GM19397 (cell line): ENCODE measurements at regions not wholly inside any gene's neighbourhood (a gene's known extent, or its start where the extent isn't known, plus 50 kb on each side); places are given as distances from the start of the nearest gene placed in this dataset.

Experiments
- ATAC-seq: cut with Tn5 transposase; IDR thresholded peaks from one replicate; pipeline ENCODE4 v1.9.1; 2021; ENCODE audit warnings: mild to moderate bottlenecking, moderate library complexity; ENCODE audit not compliant: unreplicated experiment

GRCh38 chr9:108212184-108212583, 643.6 kb downstream of the ACTL7B start:
- no peak for ATAC-seq

GRCh38 chr9:108211411-108211955, 644.3 kb downstream of the ACTL7B start:
- no peak for ATAC-seq

GRCh38 chr9:108209132-108209685, 646.6 kb downstream of the ACTL7B start:
- no peak for ATAC-seq

GRCh38 chr9:108207561-108208165, 648.1 kb downstream of the ACTL7B start:
- no peak for ATAC-seq

GRCh38 chr9:108205276-108205675, 650.5 kb downstream of the ACTL7B start:
- no peak for ATAC-seq

- ATAC-seq: no peak
Measured at GRCh38 chr9:108197899-108198298, 657.9 kb downstream of the ACTL7B start.

GRCh38 chr9:108197008-108197365, 658.8 kb downstream of the ACTL7B start:
- ATAC-seq: no peak

GRCh38 chr9:108196332-108197007, 659.3 kb downstream of the ACTL7B start:
- no peak for ATAC-seq

- ATAC-seq: no peak
Measured at GRCh38 chr9:108194154-108194553, 661.6 kb downstream of the ACTL7B start.

- no peak for ATAC-seq
Measured at GRCh38 chr9:108193026-108193710, 662.6 kb downstream of the ACTL7B start.

GRCh38 chr9:108191065-108191464, 664.7 kb downstream of the ACTL7B start:
- ATAC-seq: no peak

- ATAC-seq: no peak
Measured at GRCh38 chr9:108188976-108189375, 666.8 kb downstream of the ACTL7B start.

- ATAC-seq: no peak
Measured at GRCh38 chr9:108188482-108188881, 667.3 kb downstream of the ACTL7B start.

- no peak for ATAC-seq
Measured at GRCh38 chr9:108186642-108187395, 669.0 kb downstream of the ACTL7B start.

- no peak for ATAC-seq
Measured at GRCh38 chr9:108185613-108186012, 670.2 kb downstream of the ACTL7B start.

- no peak for ATAC-seq
Measured at GRCh38 chr9:108184941-108185340, 670.8 kb downstream of the ACTL7B start.

- no peak for ATAC-seq
Measured at GRCh38 chr9:108184009-108184408, 671.8 kb downstream of the ACTL7B start.

GRCh38 chr9:108182950-108183381, 672.8 kb downstream of the ACTL7B start:
- ATAC-seq: peak; percentile 45

GRCh38 chr9:108182270-108182669, 673.5 kb downstream of the ACTL7B start:
- no peak for ATAC-seq

- ATAC-seq: no peak
Measured at GRCh38 chr9:108181441-108181840, 674.3 kb downstream of the ACTL7B start.

- no peak for ATAC-seq
Measured at GRCh38 chr9:108180541-108180940, 675.2 kb downstream of the ACTL7B start.
